GM21619 (cell line): ENCODE measurements at regions not wholly inside any gene's neighbourhood (a gene's known extent, or its start where the extent isn't known, plus 50 kb on each side); places are given as distances from the start of the nearest gene placed in this dataset.
"Not testable (repeated sequence)": the region's sequence is repeated elsewhere in the genome, so short reads cannot be mapped to it uniquely, and the experiment has no call there.

Experiments used
- ATAC-seq: cut with Tn5 transposase; IDR thresholded peaks from one replicate; pipeline ENCODE4 v1.9.1; 2021; ENCODE audit not compliant: unreplicated experiment

- no peak for ATAC-seq
Measured at GRCh38 chr5:113652161-113652560, 138.7 kb downstream of the YTHDC2 start.

GRCh38 chr5:113654828-113655227, 141.3 kb downstream of the YTHDC2 start:
- no peak for ATAC-seq

GRCh38 chr5:113660206-113660605, 146.7 kb downstream of the YTHDC2 start:
- no peak for ATAC-seq

GRCh38 chr5:113660706-113661250, 147.3 kb downstream of the YTHDC2 start:
- ATAC-seq = no peak

GRCh38 chr5:113663879-113664541, 150.5 kb downstream of the YTHDC2 start:
- no peak for ATAC-seq

- no peak for ATAC-seq
Measured at GRCh38 chr5:113673041-113673440, 159.5 kb downstream of the YTHDC2 start.

GRCh38 chr5:113675166-113675565, 161.7 kb downstream of the YTHDC2 start:
- ATAC-seq = no peak

GRCh38 chr5:113678202-113678601, 164.7 kb downstream of the YTHDC2 start:
- ATAC-seq = no peak

GRCh38 chr5:113678924-113679575, 165.6 kb downstream of the YTHDC2 start:
- ATAC-seq = peak; percentile 72

- ATAC-seq = no peak
Measured at GRCh38 chr5:113680534-113680933, 167.0 kb downstream of the YTHDC2 start.

GRCh38 chr5:113682497-113683136, 169.1 kb downstream of the YTHDC2 start:
- ATAC-seq = no peak

GRCh38 chr5:113683211-113683610, 169.7 kb downstream of the YTHDC2 start:
- no peak for ATAC-seq

GRCh38 chr5:113686599-113686998, 173.1 kb downstream of the YTHDC2 start:
- no peak for ATAC-seq

- ATAC-seq = no peak
Measured at GRCh38 chr5:113689647-113690046, 176.2 kb downstream of the YTHDC2 start.

GRCh38 chr5:113692466-113692865, 179.0 kb downstream of the YTHDC2 start:
- ATAC-seq = no peak

GRCh38 chr5:113692891-113693457, 179.5 kb downstream of the YTHDC2 start:
- no peak for ATAC-seq

GRCh38 chr5:113693701-113694100, 180.2 kb downstream of the YTHDC2 start:
- no peak for ATAC-seq

GRCh38 chr5:113694576-113694975, 181.1 kb downstream of the YTHDC2 start:
- no peak for ATAC-seq

GRCh38 chr5:113703266-113703665, 189.8 kb downstream of the YTHDC2 start:
- no peak for ATAC-seq

GRCh38 chr5:113705657-113706056, 192.2 kb downstream of the YTHDC2 start:
- no peak for ATAC-seq

GRCh38 chr5:113713051-113713450, 199.6 kb downstream of the YTHDC2 start:
- no peak for ATAC-seq

- ATAC-seq = not testable (repeated sequence)
Measured at GRCh38 chr5:113715921-113716320, 202.4 kb downstream of the YTHDC2 start.
